C4-2B (cell line): ENCODE measurements at regions not wholly inside any gene's neighbourhood (a gene's known extent, or its start where the extent isn't known, plus 50 kb on each side); places are given as distances from the start of the nearest gene placed in this dataset.

Experiments used
- H3K27ac ChIP-seq: fragments of 450-650 bp; 2 replicates; pipeline ENCODE4 v1.5.1; 2017
- ZFX ChIP-seq: fragments of 450-650 bp; IDR thresholded peaks from 2 replicates; pipeline ENCODE4 v1.6.1; 2017
- TF ChIP-seq, protein P1 (sequence below): fragments of 450-650 bp; conservative IDR thresholded peaks from 2 replicates; pipeline ENCODE4 v1.5.1; 2017; ENCODE audit warnings: mild to moderate bottlenecking

GRCh38 chr9:84393266-84393950, 52.9 kb upstream of the SLC28A3 start:
- H3K27ac ChIP-seq: no peak overlapping the region
- no peak for TF ChIP-seq ZFX
- TF ChIP-seq, protein P1, sequence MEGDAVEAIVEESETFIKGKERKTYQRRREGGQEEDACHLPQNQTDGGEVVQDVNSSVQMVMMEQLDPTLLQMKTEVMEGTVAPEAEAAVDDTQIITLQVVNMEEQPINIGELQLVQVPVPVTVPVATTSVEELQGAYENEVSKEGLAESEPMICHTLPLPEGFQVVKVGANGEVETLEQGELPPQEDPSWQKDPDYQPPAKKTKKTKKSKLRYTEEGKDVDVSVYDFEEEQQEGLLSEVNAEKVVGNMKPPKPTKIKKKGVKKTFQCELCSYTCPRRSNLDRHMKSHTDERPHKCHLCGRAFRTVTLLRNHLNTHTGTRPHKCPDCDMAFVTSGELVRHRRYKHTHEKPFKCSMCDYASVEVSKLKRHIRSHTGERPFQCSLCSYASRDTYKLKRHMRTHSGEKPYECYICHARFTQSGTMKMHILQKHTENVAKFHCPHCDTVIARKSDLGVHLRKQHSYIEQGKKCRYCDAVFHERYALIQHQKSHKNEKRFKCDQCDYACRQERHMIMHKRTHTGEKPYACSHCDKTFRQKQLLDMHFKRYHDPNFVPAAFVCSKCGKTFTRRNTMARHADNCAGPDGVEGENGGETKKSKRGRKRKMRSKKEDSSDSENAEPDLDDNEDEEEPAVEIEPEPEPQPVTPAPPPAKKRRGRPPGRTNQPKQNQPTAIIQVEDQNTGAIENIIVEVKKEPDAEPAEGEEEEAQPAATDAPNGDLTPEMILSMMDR: no peak; the same call in 1 of the 2 replicates

GRCh38 chr9:84394036-84394435, 53.5 kb upstream of the SLC28A3 start:
- TF ChIP-seq, protein P1: no peak
- TF ChIP-seq ZFX: no peak
- H3K27ac ChIP-seq: no peak overlapping the region

- H3K27ac ChIP-seq: no peak overlapping the region
- no peak for TF ChIP-seq ZFX
- TF ChIP-seq, protein P1: peak; percentile 89
Measured at GRCh38 chr9:84397151-84397728, 56.7 kb upstream of the SLC28A3 start.

- no peak overlapping the region for H3K27ac ChIP-seq
- TF ChIP-seq, protein P1: no peak
- no peak for TF ChIP-seq ZFX
Measured at GRCh38 chr9:84397822-84398221, 57.3 kb upstream of the SLC28A3 start.

- TF ChIP-seq, protein P1: no peak
- TF ChIP-seq ZFX: no peak
- H3K27ac ChIP-seq: no peak overlapping the region
Measured at GRCh38 chr9:84402517-84402916, 62.0 kb upstream of the SLC28A3 start.

- H3K27ac ChIP-seq: no peak overlapping the region
- no peak for TF ChIP-seq ZFX
- TF ChIP-seq, protein P1: no peak
Measured at GRCh38 chr9:84403288-84403687, 62.7 kb upstream of the SLC28A3 start.

DNA sequence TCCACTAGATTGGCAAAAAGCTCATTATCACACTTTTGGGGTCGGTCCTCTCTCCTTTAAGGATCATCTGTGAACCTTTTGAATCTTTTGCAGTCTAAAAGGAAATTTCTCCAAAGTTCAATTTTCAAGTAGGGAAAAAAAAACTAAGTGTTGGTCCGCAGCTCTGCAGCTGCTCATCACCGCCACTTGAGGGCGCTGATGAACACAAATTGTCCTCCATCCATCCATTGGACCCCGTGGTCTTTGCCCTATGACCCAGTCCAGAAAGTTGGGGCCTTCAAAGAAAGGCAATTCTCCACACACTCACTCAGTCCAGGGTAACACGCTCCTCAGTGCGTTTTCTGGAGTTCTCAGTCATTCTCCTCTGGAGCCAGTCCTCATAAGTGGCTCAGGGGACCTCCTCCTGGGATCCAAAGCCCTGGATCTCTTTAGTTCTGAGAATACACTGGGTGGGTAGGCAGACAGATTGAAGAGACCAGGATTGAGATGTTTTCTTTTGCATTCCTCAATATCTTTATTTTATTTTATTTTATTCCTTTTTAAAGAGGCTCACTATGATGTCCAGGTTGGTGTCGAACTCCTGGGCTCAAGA, 63.6 kb upstream of the SLC28A3 start:
- TF ChIP-seq, protein P1: peak; percentile 84
- no peak for TF ChIP-seq ZFX
- no peak overlapping the region for H3K27ac ChIP-seq
